NCI-H128 (cell line): ENCODE measurements at regions not wholly inside any gene's neighbourhood (a gene's known extent, or its start where the extent isn't known, plus 50 kb on each side); places are given as distances from the start of the nearest gene placed in this dataset.

Source experiments
- DNase-seq: peaks from one replicate; lab custom pipeline; 2025; ENCODE audit not compliant: unreplicated experiment; lab: John Stamatoyannopoulos, UW

GRCh38 chr14:101098641-101099040, 195.1 kb upstream of the RTL1 start:
- DNase-seq, result no peak

- no peak for DNase-seq
These were observed 198.0 kb upstream of the RTL1 start for GRCh38 chr14:101101456-101102056.

GRCh38 chr14:101102875-101103274, 199.4 kb upstream of the RTL1 start:
- DNase-seq, result no peak

- DNase-seq, result no peak
These were observed 199.9 kb upstream of the RTL1 start for GRCh38 chr14:101103321-101103901.

GRCh38 chr14:101104485-101104884, 201.0 kb upstream of the RTL1 start:
- DNase-seq, result no peak

GRCh38 chr14:101105045-101105444, 201.5 kb upstream of the RTL1 start:
- DNase-seq, result no peak

- DNase-seq, result no peak
These were observed 205.2 kb upstream of the RTL1 start for GRCh38 chr14:101108579-101109346.

GRCh38 chr14:101109347-101109638, 205.8 kb upstream of the RTL1 start:
- DNase-seq, result no peak

GRCh38 chr14:101109981-101110728, 206.6 kb upstream of the RTL1 start:
- no peak for DNase-seq

GRCh38 chr14:101110729-101111619, 207.5 kb upstream of the RTL1 start:
- DNase-seq, result no peak

- no peak for DNase-seq
These were observed 208.2 kb upstream of the RTL1 start for GRCh38 chr14:101111620-101112290.

GRCh38 chr14:101112351-101113107, 209.0 kb upstream of the RTL1 start:
- DNase-seq, result no peak

- no peak for DNase-seq
These were observed 209.6 kb upstream of the RTL1 start for GRCh38 chr14:101113108-101113612.

GRCh38 chr14:101113835-101114725, 210.6 kb upstream of the RTL1 start:
- DNase-seq, result no peak

- DNase-seq, result no peak
These were observed 211.4 kb upstream of the RTL1 start for GRCh38 chr14:101114726-101115515.

GRCh38 chr14:101115652-101116051, 212.1 kb upstream of the RTL1 start:
- no peak for DNase-seq

GRCh38 chr14:101116065-101116464, 212.5 kb upstream of the RTL1 start:
- DNase-seq, result no peak
